Activated CD4-positive, alpha-beta T cell treated with anti-CD3 and anti-CD28 coated beads for 1 hour (primary cell): ENCODE measurements at regions not wholly inside any gene's neighbourhood (a gene's known extent, or its start where the extent isn't known, plus 50 kb on each side); places are given as distances from the start of the nearest gene placed in this dataset.

Experiments
- DNase-seq: peaks from one replicate; pipeline ENCODE4 v3.0.0-alpha.2; 2020

DNA sequence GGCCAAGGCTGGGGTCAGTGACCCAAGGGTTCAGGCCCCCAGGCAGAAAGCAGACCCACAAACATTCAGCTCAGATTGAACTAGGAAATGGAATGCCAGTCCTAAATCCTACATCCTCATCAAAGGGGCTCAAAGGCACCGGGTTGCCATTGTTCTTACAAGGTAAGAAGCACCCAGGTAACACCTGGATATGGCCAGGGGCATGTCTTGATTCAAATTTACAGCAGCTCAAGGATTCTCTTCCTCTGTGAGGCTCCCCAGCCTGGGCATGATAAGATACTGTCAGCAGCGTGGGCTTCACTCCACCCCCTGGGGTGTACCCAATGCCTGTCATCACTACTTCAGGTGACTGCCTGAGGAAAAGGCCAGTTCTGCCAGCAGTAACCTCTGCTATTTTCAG lies 92.1 kb upstream of the FSTL4 start:
- DNase-seq, result no peak

DNA sequence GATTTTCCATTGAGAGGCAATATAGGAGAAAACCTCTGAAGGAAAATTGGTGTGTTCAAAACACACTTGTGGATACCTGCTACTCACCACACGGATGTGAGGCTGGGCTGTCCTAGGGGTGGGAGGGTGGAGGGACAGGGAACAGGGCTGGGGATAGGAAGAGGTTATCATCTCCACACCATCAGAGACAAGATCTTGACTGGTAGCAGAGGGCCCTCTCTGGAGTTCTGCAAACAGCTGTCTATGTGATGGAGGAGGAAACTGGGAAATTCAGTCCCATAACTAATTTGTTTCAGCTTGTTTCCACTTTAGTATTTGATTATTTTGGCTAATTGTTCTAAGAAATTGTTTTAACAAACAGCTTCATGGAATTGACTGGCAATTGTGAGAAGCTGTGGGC lies 91.6 kb upstream of the FSTL4 start:
- DNase-seq, result no peak

DNA sequence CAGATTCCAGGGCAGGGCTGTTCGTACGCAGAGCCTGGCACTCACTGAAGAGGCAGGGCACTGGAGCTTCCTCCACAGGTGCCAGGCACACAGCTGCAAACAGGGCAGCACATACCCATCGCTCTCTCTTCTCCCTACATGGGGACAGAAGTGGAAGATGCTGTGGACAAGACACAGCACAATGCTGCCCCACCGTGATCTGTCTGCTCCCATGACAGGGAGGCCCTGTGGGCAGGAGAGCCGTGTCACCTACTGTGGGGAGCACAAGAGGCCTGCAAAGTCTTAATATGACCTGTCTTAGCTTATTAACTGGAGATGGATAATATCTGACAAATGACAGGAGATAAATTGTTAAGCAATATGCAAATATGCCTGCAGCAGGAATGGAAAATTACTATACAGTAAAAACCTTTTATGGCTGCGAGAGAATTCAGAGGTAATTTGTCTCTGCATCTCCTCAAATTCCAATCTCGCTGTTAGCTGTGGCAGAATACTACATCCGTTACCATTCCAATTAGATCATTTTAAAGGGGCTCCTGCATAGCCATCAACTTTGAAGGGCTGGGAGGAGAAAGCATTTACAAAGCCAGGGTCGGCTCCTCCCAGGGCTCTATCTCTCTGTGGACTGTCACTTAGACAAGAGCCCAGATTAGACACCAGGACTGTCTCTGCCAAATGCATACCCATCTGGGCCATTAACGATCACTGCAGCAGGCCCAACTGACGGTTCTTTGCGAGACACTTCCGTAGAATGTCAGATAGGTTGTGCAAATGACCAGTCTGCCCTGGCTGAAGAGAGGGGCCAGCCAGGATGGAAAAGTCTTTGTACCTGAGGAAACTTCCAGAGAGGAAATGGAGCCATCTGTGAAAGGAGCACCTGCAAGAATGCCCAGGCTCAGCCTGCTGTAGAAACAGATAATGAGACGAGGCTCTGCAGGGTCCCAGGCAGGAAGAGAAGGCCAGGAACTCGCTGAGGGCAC lies 90.7 kb upstream of the FSTL4 start:
- DNase-seq, result no peak

DNA sequence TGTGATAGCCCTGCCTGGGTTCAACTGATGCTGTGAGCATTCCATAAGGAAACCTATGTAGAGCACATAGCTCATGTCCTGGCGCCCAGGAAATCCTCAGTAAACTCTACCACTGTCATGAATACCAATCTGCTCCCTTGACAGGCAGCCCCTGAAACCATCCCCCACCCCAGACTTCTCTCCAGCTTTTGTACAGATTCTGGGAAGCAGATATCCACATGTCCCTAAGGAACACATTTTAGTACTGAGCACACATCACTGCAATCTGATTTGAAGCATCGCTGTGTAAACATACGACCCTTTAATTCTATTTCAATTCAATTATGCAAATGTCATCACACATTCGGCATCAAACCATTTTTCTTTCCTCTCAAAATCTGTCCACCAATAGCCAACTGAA lies 89.5 kb upstream of the FSTL4 start:
- no peak for DNase-seq

DNA sequence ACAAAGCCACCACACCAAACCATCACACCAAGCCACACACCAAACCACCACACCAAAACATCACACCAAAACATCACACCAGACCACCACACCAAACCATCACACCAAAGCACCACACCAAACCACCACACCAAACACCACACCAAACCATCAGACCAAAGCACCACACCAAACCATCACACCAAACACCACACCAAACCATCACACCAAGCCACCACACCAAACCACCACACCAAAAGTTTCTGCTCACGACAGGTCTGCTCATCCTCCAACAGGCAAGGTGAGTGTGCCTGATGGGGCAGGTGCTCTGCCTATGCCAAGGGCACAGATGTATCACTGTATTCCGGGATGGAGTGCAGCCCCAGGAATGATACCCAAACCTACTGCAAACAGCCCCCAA lies 87.9 kb upstream of the FSTL4 start:
- DNase-seq, result no peak

DNA sequence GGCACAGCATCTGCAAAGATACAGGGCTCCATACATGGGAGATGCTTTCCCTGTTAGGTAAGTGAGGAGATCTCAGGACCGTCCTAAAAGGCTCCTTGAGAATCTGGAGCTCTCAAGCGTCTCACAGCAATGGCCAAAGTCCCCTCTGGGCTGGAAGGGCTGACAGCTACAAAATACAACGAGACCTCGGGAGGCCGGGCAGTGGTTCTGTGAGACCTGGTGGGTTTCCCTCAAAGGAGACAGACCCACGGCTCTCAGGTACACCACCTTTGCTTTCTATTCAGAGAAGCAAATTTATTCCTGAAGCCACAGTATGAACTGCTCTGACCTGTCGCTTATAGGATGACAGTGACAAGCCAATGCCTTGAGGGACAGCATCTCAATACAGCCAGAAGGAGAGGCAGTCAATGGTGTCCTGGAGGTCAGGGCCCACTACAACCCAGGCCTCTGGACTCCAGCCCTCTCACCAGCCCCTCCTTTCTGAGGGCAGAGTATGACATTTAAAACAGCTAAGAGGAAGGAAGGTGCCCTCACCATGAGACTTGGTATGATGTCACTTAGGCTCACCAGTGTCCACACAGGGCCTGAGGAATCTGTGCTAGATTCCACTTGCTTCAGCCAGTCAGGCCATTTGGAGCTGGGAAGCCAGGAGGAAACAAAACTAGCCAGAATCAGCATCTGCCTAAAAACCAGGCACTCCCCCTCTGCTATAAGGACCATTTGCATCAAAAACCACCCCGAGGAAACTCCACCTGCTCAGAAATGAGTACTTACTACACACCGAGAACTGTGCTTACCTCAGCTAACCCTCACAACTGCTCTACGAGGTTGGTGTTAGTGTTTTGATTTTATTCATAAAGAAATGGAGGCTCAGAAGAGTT lies 86.5 kb upstream of the FSTL4 start:
- no peak for DNase-seq

DNA sequence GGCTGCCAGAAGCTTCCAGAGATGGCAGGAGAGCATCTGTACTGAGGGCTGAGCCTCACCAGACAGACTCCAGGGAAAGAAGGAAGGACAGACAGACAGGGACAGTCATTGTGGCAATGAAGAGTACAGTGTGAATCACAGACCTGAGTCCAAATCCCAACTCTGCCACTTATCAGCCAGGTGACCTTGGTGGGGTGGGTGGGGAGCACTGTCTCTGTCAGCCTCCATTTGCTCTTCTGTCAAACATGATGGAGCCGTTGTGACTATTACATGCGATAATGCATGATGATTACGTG lies 85.9 kb upstream of the FSTL4 start:
- no peak for DNase-seq

DNA sequence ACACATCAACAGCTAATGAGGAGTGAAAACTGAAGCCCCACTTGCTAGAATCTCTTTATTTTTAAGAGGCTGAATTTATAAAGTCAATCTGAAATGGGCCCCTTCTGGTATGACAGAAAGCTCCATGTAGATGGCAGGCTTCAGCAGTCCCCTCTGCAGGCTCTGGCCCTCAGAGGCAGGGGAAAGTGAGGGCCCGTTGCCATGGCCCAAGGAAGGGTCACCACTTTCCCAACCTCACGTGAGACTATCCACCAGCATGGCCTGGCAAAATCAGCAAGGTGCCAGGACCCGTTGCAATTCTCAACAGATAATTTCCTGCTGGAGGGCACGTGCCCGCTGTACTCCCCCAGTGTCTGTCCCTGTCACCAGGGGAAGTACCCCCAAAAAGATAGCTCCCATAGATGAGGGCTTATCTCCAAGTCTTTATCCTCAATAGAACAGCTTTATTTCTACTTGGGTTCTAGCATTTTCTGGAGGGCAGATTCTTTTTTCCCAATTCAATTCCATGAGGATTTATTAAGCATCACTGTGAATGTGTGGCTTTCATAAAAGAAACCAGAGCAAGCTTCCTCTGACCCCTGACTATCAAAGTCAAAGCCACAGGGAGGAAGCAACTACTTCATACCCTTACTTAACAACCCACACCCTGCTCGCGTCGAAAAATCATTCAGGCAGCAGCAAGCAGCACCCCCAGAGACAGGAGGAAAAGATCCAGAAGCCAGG lies 85.4 kb upstream of the FSTL4 start:
- no peak for DNase-seq

DNA sequence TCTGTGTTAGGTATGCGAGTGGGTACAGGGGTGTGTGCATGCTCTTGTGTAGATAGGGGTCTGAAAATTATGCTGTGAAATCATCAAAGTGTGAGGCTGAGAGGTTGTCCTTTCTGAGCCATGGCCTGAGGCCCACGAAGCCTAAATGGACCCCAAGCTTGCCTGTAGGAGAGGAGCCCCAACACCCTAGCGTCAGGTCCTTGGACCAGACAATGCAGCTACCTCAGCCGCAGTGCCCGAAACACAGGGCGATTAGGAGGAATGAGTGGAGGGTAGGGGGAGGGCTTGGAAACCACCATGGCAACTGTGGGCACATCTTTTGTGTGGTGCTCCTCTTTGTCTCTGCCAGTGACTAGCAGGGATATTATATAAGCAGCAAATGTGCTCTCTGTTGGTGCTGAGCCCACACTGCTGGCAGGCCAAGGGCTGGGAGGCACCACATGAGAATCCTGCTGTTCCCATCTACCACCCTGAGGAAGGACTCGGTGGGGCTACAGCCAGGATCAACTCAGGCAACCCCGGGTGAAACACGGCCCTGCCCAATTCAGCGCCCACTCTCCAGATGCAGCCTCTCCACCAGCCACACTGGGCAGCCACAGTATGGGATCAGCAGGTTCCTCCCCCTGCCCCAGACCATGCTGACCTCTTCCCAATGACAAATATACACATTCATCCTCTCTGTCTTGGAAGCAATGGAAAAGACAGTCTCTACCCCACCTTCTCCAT lies 84.6 kb upstream of the FSTL4 start:
- no peak for DNase-seq

DNA sequence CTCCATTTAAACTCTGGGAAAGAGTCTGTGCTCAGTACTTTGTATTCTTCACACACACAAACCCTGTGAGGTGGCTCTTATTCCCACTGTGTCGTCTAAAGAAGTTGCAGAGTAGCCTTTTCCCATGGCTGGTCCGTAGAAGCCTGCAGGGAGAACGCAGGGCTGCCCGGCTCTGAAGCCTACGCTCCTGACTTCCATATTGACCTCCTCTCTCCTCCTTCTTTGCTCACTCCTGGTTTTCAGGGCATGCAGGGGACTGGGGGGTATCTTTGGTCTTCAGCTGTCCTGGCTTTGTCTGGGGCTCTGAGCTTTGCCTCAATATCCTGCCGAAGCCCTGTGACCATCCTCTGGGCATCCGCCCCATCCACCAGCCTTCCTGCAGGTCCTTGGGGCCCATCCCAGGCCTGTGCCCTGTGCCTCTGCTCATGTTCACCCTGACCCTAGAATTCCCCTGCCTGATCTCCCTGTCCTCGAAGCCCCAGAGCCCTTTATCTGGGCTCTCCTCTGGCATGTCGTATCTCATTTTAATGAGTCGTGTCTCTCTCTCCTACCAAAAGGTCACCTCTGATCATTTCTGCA lies 83.8 kb upstream of the FSTL4 start:
- DNase-seq, result no peak

DNA sequence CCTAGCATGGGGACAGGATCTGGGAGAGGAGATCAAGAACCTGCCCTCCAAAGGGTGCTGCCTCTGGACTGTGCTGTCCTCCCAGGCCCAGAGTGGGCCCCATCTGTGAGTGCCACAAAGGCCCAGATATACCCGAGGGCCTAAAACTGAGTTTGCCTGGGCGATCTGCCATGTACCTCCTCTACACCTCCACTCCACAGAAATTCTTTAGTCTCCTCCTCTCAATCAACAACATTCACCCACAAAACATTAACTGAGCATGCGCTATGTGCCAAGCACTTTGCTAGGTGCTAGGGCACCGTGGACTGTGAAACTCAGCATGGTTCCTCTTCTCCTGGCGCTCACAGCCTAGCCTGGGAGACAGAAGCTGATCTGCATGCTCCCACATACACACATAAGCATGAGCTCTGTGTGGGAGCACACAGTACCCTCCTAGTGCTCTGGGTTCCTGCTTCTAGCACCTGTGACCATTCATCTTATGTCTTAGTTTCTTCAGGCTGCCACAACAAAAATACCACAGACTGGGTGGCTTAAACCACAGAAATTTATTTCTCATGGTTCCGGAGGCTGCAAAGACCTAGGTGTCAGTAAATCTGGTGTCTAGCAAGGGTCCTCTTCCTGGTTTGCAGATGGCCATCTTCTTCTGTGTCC lies 82.0 kb upstream of the FSTL4 start:
- no peak for DNase-seq

DNA sequence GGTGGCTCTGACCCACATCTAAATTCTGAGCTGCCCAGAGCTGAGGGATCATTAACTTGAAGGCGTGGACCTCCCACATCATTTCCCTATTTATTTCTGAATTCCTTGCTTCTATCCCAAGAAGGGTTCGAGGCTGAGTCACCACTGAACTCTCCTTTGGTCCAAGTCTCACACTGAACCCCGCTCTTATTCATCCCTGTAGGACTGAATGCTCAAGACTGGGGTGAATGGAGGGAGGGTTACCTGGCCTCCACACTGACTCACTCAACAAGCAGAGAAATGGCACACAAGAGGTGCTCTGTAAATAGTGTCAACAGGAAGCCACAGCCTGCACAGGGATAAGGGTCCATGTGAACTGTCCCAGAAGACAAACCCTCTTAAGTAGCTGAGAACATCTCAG lies 79.1 kb upstream of the FSTL4 start:
- no peak for DNase-seq

DNA sequence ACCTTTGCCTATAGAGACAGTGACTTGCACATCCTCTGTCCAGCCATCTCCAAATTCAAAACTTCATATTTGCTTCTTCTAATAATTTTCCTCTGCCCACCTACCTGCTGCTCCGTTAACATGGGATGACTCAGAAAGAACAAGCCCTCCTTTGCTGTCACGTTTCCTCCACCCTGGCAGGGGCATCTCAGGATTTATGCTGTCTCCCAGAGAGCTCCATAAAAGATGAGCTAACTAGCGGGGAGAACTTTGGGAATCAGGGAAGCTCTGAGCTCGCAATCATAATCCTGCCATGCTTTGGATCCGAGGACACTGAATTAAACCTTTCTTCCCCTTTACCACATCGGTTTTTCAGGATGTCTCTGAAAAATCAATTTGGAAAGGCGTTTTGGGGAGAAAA lies 78.4 kb upstream of the FSTL4 start:
- DNase-seq, result no peak

DNA sequence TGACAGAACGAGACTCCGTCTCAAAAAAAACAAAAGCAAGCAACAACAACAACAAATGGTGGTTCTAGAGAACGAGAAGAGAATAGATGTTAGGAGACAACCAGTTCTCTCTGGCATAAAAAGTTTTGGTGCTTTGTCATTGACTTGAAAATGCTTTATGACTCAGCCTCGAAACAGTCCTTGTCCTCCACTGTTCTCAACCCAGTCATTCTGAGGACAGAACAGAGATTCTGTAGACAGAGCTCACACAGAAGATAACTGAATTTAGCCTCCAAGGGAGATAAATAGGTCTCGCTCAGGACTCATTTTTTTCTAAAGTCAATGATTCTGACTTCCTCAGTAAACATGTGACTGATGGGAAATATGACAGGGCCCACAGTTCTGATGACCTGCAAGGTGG lies 76.0 kb upstream of the FSTL4 start:
- DNase-seq, result no peak

DNA sequence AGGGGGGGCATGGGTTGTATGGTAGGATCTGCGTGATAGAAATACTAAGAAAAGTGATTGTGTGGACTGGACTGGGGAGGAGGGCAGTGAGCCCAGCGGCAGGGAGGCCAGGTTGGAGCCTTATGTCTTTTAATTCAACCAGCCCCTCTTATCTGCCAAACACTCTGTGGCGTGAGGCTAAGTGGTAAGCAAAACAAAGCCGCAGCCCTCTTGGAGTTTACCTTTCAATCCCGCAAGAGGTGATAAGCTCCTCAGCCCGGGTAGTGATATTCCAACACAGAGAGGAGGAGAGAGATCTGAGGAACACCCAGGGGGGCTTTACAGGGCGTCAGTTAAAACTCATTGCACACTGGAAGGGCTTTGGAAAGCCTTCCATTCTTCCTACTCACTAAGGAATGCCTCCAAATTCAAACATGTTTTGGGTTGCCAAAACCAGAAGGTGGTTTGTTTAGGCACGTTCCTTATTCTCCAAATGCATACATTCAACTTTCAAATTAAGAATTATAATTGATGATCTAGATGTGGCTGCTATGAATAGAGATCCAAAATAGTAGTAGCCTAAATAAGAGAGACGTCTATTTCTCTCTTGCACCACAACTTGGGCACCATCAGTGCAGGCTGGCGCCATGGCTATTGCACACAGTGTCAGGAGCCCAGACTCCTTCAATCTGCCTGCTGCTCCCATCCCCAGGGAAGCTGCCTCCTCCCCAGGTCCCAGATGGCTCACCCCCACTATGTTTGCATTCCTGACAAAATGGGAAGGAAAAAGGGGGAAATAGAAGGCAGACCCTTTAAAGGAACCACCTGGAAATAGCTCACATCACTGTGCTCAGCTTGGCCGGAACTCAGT lies 75.1 kb upstream of the FSTL4 start:
- no peak for DNase-seq

DNA sequence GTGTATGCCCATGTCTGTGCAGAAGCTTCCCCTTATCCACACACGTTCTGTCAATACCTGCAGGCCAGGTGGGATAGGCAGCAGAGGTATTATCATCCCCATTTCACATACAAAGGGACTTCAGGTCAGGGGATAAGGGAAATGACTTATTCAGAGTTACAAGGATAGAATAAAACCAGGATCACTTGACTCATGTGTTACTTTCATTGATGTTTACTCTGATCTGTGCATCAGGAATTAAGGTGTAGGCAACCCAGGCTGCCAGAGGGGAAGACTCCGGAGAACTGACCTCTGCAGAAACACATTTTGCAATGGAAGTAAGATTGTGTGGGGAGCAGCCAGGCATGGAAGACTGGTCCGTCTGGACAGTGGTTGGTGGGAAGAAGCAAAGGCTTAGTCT lies 74.2 kb upstream of the FSTL4 start:
- no peak for DNase-seq

DNA sequence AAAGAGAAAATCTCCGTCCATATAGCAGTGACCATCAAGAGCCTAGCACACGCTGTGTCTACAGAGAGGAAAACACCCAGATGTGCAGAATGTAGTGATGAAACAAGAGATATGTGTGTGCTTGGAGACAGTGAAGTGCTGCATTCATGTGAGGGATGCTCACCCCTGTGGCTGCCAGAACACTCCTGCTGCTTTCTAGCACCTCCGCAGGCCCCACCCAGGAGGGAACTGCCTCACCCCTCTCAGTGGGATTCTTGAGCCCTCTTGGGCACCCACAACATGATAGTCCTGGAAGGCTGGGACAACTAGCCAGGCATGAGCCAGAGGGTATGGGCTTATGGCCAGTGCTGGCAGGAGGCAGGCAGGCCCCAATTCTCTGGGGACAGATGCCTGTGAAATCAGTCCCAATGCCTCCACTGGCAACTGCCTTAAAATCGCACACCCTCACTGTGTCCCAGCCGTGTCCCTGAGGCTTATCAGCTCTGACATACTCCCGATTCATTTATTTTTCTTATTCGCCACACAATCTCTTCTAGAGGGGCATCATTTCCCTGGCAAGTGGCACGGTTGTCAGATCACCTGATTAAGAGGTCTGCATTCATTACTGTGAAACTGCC lies 73.2 kb upstream of the FSTL4 start:
- no peak for DNase-seq

DNA sequence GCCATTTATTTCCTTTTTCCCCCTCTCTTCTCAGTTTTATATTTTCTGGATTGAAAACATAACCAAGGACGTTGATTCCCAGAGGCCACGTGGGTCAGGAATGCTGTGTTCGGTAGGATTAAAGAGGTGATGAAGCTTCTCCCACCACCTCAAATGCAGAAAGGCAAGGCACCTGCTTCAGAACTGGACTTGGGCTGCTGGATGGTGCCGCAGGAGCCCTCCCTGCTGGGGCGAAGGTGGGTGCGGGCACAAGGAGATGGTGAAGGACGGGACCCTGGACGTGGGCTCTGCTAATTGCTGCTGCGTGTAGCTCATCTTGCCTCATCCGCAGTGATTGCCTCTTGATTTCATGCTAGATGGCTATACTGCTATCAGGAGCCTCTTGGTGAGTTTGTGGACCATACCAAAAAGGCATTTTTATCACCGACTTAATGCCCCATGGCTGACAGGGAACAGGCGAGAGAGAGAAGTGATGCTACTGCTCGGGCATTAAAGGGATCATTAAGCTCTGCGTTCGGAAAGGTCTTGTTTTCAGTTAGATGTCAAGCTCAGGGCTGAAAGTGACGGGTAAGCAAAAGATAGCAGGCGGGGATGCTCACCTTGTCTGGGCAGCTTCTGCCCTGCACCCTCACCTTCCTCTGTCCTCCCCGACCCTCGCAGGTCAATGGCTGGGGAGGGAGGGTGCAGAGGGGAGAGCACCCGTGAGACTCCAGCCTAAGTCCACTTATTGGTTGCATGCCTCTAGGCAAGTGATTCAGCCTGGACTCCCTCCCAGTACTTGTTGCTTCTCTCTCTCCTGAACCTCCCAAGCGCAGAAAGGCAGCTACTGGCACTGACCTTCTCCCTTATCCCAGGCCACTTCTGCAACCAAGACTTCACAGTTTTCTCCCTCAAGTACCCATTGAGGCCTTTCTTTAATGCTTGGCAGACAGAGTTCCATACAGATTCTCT lies 71.6 kb upstream of the FSTL4 start:
- DNase-seq, result no peak

DNA sequence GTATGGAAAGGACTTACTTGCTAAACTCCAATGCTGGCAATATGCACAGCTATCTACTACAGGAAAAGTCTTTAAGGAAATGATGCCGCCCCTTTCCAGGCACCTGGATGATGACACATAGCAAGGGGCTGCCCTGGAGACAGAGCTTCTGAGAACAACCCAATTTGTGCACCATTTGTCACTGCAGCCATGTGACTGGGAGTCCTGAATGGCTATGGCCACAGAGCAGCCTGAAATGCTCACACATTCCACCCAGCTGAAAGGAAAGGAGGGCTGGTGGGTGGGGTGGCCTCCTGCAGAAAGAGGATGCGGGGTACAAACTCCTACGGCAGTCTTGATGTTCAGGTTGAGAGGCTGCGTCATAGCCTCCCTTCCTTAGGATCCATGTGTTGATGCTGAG lies 70.1 kb upstream of the FSTL4 start:
- no peak for DNase-seq
